Lower leg skin (tissue), 4 donors: ENCODE measurements at regions not wholly inside any gene's neighbourhood (a gene's known extent, or its start where the extent isn't known, plus 50 kb on each side); places are given as distances from the start of the nearest gene placed in this dataset.

ENCODE experiments used
- DNase-seq, 2 donors: peaks; one replicate each; pipeline ENCODE4 v3.0.0-alpha.2; 2019; ENCODE audit warnings: low spot score in 2 of 2
- H3K4me3 ChIP-seq: fragments of 200-600 bp; sonication (generic); 2 replicates; pipeline ENCODE4 v1.5.1; 2017; ENCODE audit warnings: mild to moderate bottlenecking, low read depth; ENCODE audit not compliant: poor library complexity, severe bottlenecking
- CTCF ChIP-seq, 3 donors: fragments of 450-650 bp; IDR thresholded peaks; one replicate each; pipeline ENCODE4 v1.5.1; 2016; ENCODE audit warnings: antibody characterized with exemption in 3 of 3, mild to moderate bottlenecking in 3 of 3, moderate library complexity in 2 of 3
- POLR2A ChIP-seq, 2 donors: fragments of 450-650 bp; IDR thresholded peaks; one replicate each; pipeline ENCODE4 v1.6.1; 2016 to 2017; ENCODE audit warnings: antibody characterized with exemption in 2 of 2, mild to moderate bottlenecking in 1 of 2, moderate library complexity in 1 of 2
- intact Hi-C: fragments of 100-400 bp; cut with DNase I; formaldehyde crosslinking; loops from one replicate; pipeline ENCODE4 v1.15.0; 2023; ENCODE audit warnings: low total_unique reads

GRCh38 chr3:116643001-116643400 lies 66.6 kb upstream of the TUSC7 start:
- TF ChIP-seq CTCF (IDR thresholded peaks at IDR 0.05), result no peak
- no peak overlapping the region for H3K4me3 ChIP-seq
- intact Hi-C loops, result no loop called here
- DNase-seq, result no peak

- no peak for DNase-seq
- intact Hi-C loops, result no loop called here
- no peak overlapping the region for H3K4me3 ChIP-seq
- TF ChIP-seq POLR2A (IDR thresholded peaks at IDR 0.05) (no peak), CTCF (IDR thresholded peaks at IDR 0.05) (no peak)
Measured at GRCh38 chr3:116647996-116648395, 61.6 kb upstream of the TUSC7 start.
